ENCODE measurements at regions not wholly inside any gene's neighbourhood (a gene's known extent, or its start where the extent isn't known, plus 50 kb on each side); places are given as distances from the start of the nearest gene placed in this dataset.

DNA sequence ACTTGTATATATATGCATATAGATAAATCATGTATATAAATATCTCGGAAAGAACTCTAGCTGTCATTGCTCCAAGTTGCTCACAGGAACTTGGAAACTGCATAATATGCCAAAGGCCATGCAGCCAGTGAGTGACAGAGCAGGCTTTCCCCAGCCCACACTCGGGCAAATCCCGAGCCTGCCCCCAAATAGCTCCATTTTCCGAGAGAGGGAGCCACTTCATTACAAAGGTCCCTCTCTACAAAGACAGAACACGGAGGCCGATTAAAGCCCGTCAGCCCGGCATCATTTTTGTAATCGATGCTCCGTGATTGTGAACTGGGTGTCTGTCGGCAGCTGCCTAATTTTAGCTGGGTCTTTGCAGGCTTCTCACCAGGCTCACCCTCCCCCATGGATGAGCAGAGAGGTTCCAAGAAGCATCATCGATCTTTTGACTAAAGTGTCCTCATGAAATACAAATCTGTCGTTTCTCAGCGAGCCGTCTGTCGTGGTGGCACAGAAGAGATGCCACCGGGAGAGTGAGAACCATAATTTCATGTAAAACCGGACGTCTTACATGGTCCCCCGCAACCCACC is 663.9 kb downstream of the PTPRU start:
- no peak for TF ChIP-seq RFX5 (IDR thresholded peaks at IDR 0.05)
- no peak for TF ChIP-seq POLR2A (IDR thresholded peaks at IDR 0.05; ENCODE audit: low read length)
- no peak for TF ChIP-seq ESRRA (IDR thresholded peaks at IDR 0.05; ENCODE audit: borderline replicate concordance, low read length)
- TF ChIP-seq, protein P1, sequence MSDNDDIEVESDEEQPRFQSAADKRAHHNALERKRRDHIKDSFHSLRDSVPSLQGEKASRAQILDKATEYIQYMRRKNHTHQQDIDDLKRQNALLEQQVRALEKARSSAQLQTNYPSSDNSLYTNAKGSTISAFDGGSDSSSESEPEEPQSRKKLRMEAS (IDR thresholded peaks at IDR 0.05): no peak
- no peak for TF ChIP-seq NR3C1 (IDR thresholded peaks at IDR 0.05)
- TF ChIP-seq, protein P2, sequence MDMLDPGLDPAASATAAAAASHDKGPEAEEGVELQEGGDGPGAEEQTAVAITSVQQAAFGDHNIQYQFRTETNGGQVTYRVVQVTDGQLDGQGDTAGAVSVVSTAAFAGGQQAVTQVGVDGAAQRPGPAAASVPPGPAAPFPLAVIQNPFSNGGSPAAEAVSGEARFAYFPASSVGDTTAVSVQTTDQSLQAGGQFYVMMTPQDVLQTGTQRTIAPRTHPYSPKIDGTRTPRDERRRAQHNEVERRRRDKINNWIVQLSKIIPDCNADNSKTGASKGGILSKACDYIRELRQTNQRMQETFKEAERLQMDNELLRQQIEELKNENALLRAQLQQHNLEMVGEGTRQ (IDR thresholded peaks at IDR 0.05): no peak
- TF ChIP-seq CBX2 (IDR thresholded peaks at IDR 0.05; ENCODE audit: borderline replicate concordance, low read depth): no peak
- no peak for TF ChIP-seq MAFK (IDR thresholded peaks at IDR 0.05; ENCODE audit: partially characterized antibody)
- no peak for TF ChIP-seq JUN (IDR thresholded peaks at IDR 0.05)
- TF ChIP-seq, protein P3, sequence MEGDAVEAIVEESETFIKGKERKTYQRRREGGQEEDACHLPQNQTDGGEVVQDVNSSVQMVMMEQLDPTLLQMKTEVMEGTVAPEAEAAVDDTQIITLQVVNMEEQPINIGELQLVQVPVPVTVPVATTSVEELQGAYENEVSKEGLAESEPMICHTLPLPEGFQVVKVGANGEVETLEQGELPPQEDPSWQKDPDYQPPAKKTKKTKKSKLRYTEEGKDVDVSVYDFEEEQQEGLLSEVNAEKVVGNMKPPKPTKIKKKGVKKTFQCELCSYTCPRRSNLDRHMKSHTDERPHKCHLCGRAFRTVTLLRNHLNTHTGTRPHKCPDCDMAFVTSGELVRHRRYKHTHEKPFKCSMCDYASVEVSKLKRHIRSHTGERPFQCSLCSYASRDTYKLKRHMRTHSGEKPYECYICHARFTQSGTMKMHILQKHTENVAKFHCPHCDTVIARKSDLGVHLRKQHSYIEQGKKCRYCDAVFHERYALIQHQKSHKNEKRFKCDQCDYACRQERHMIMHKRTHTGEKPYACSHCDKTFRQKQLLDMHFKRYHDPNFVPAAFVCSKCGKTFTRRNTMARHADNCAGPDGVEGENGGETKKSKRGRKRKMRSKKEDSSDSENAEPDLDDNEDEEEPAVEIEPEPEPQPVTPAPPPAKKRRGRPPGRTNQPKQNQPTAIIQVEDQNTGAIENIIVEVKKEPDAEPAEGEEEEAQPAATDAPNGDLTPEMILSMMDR (IDR thresholded peaks at IDR 0.05): no peak
- TF ChIP-seq SMC3 (IDR thresholded peaks at IDR 0.05): no peak
